H1 (cell line): ENCODE measurements at regions not wholly inside any gene's neighbourhood (a gene's known extent, or its start where the extent isn't known, plus 50 kb on each side); places are given as distances from the start of the nearest gene placed in this dataset.

ENCODE experiments used
- CTCF ChIA-PET: fragments of 300-600 bp; sonication (Branson Sonifier 250); formaldehyde crosslinking; loops from one replicate; lab custom pipeline; 2021; ENCODE audit not compliant: partially characterized antibody; lab: Charles Lee
- POLR2A ChIA-PET: fragments of 300-600 bp; sonication (Branson Sonifier 250); formaldehyde crosslinking; loops from one replicate; lab custom pipeline; 2021; ENCODE audit warnings: inconsistent platforms; ENCODE audit not compliant: partially characterized antibody; lab: Charles Lee
- DNase-seq, 2 experiments: peaks; one replicate each; pipeline versions ENCODE4 v3.0.0 to v3.0.0-alpha.2; 2010 to 2022; ENCODE audit warnings: low spot score in 2 of 2, low read depth in 1 of 2, mixed read lengths in 1 of 2
- FAIRE-seq: peaks from 2 replicates; lab custom pipeline; 2011; peaks lifted over from hg19 to GRCh38; lab: Jason Lieb, UNC
- H2AFZ ChIP-seq: 2 replicates; pipeline ENCODE4 v1.8.1; 2012; ENCODE audit warnings: low read length, inconsistent platforms
- H2AK5ac ChIP-seq: 2 replicates; pipeline ENCODE4 v1.6.1; 2013; ENCODE audit warnings: low read depth, low read length
- H2BK120ac ChIP-seq: replicated peaks from 2 replicates; pipeline ENCODE3; 2013; ENCODE audit warnings: low read depth, low read length, inconsistent platforms
- H2BK12ac ChIP-seq: 2 replicates; pipeline ENCODE4 v1.6.1; 2013; ENCODE audit warnings: low read depth, low read length
- H2BK15ac ChIP-seq: 2 replicates; pipeline ENCODE4 v1.6.1; 2013; ENCODE audit warnings: low read length
- H2BK20ac ChIP-seq: 2 replicates; pipeline ENCODE4 v1.6.1; 2013; ENCODE audit warnings: low read length
- H2BK5ac ChIP-seq: 2 replicates; pipeline ENCODE4 v1.6.1; 2013; ENCODE audit warnings: low read depth, low read length
- H3K14ac ChIP-seq: 2 replicates; pipeline ENCODE4 v1.6.1; 2013; ENCODE audit warnings: inconsistent platforms; ENCODE audit not compliant: insufficient read length
- H3K18ac ChIP-seq: 2 replicates; pipeline ENCODE4 v1.6.1; 2013; ENCODE audit warnings: low read length; ENCODE audit errors: extremely low read depth
- H3K23ac ChIP-seq: 2 replicates; pipeline ENCODE4 v1.6.1; 2013; ENCODE audit warnings: inconsistent platforms; ENCODE audit not compliant: insufficient read length
- H3K23me2 ChIP-seq: 2 replicates; pipeline ENCODE4 v1.6.1; 2013; ENCODE audit warnings: low read depth, low read length
- H3K27ac ChIP-seq: 2 replicates; pipeline ENCODE4 v1.6.1; 2011; ENCODE audit warnings: low read depth, low read length, inconsistent platforms
- H3K27me3 ChIP-seq, 4 experiments: replicated peaks in 1 of 4; 1 replicate in 1 of 4; 2 replicates in 3 of 4; pipeline versions ENCODE4 v1.6.1 to v1.8.1; 2011 to 2013; ENCODE audit warnings: low read length in 3 of 4, mild to moderate bottlenecking in 3 of 4, inconsistent platforms in 2 of 4, mixed read lengths in 2 of 4, moderate library complexity in 1 of 4; ENCODE audit not compliant: control insufficient read depth in 3 of 4, insufficient read depth in 3 of 4; ENCODE audit errors: extremely low read depth in 1 of 4
- H3K36me3 ChIP-seq, 4 experiments: 2 replicates each; pipeline versions ENCODE4 v1.6.1 to v1.8.1; 2011 to 2013; ENCODE audit warnings: mild to moderate bottlenecking in 4 of 4, low read length in 3 of 4, moderate library complexity in 2 of 4, control low read depth in 1 of 4, inconsistent platforms in 1 of 4; ENCODE audit not compliant: insufficient read depth in 4 of 4, control insufficient read depth in 2 of 4
- H3K4ac ChIP-seq: replicated peaks from 2 replicates; pipeline ENCODE3; 2013; ENCODE audit warnings: low read length, low read depth, mixed read lengths, inconsistent platforms; ENCODE audit not compliant: insufficient read length
- H3K4me1 ChIP-seq, 4 experiments: replicated peaks in 1 of 4; 1 replicate in 1 of 4; 2 replicates in 3 of 4; pipeline versions ENCODE4 v1.6.1 to v1.8.1; 2011 to 2013; ENCODE audit warnings: low read length in 3 of 4, inconsistent platforms in 2 of 4, mixed read lengths in 1 of 4; ENCODE audit not compliant: insufficient read depth in 4 of 4, control insufficient read depth in 3 of 4
- H3K4me2 ChIP-seq, 2 experiments: 2 replicates each; pipeline versions ENCODE4 v1.6.1 to v1.8.1; 2011 to 2013; ENCODE audit warnings: low read depth in 2 of 2, low read length in 2 of 2, control low read depth in 1 of 2, inconsistent platforms in 1 of 2, mild to moderate bottlenecking in 1 of 2; ENCODE audit not compliant: insufficient read depth in 1 of 2
- H3K4me3 ChIP-seq, 4 experiments: fragments of 200-600, 300-600 bp in 1 of 4; sonication (generic), shearing (Covaris generic), sonication (Bioruptor Twin) in 1 of 4; 2 replicates each; pipeline versions ENCODE4 v1.5.1 to v1.8.1; 2011 to 2016; ENCODE audit warnings: low read length in 4 of 4, low read depth in 3 of 4, control low read depth in 2 of 4, inconsistent platforms in 2 of 4, mild to moderate bottlenecking in 2 of 4, mixed read lengths in 1 of 4, moderate library complexity in 1 of 4; ENCODE audit not compliant: insufficient read depth in 2 of 4; ENCODE audit errors: extremely low read depth in 1 of 4
- H3K56ac ChIP-seq: replicated peaks from 2 replicates; pipeline ENCODE3; 2013; ENCODE audit warnings: low read depth, mild to moderate bottlenecking, mixed read lengths, low read length, inconsistent platforms; ENCODE audit not compliant: insufficient read length
- H3K79me1 ChIP-seq: 2 replicates; pipeline ENCODE4 v1.6.1; 2013; ENCODE audit warnings: low read depth, low read length, control low read depth
- H3K79me2 ChIP-seq, 2 experiments: 2 replicates each; pipeline versions ENCODE4 v1.6.1 to v1.8.1; 2012 to 2013; ENCODE audit warnings: low read length in 2 of 2, mild to moderate bottlenecking in 2 of 2, inconsistent platforms in 1 of 2; ENCODE audit not compliant: insufficient read depth in 2 of 2, control insufficient read depth in 1 of 2
- H3K9ac ChIP-seq, 4 experiments: replicated peaks in 1 of 4; 1 replicate in 1 of 4; 2 replicates in 3 of 4; pipeline versions ENCODE4 v1.6.1 to v1.8.1; 2011 to 2013; ENCODE audit warnings: low read depth in 3 of 4, low read length in 3 of 4, control low read depth in 2 of 4, mild to moderate bottlenecking in 2 of 4, moderate library complexity in 2 of 4, inconsistent platforms in 1 of 4; ENCODE audit errors: extremely low read depth in 1 of 4
- H3K9me3 ChIP-seq, 2 experiments: 2 replicates each; pipeline versions ENCODE4 v1.6.1 to v1.8.1; 2012 to 2013; ENCODE audit warnings: mild to moderate bottlenecking in 2 of 2, moderate library complexity in 2 of 2, control low read depth in 1 of 2, inconsistent platforms in 1 of 2, low read depth in 1 of 2, low read length in 1 of 2, mixed read lengths in 1 of 2; ENCODE audit not compliant: insufficient read depth in 2 of 2
- H4K20me1 ChIP-seq, 2 experiments: replicated peaks in 1 of 2; 2 replicates each; pipeline versions ENCODE3 to v1.8.1; 2011 to 2013; ENCODE audit warnings: inconsistent platforms in 2 of 2, low read length in 2 of 2, mild to moderate bottlenecking in 1 of 2; ENCODE audit not compliant: insufficient read depth in 2 of 2, control insufficient read depth in 1 of 2
- H4K5ac ChIP-seq: 2 replicates; pipeline ENCODE4 v1.6.1; 2013; ENCODE audit warnings: low read length, low read depth, mixed read lengths, inconsistent platforms; ENCODE audit not compliant: insufficient read length
- H4K8ac ChIP-seq: 2 replicates; pipeline ENCODE4 v1.8.0; 2013; ENCODE audit warnings: mild to moderate bottlenecking, moderate library complexity, low read length, inconsistent platforms; ENCODE audit not compliant: insufficient read depth; ENCODE audit errors: extremely low read depth
- H4K91ac ChIP-seq: replicated peaks from 2 replicates; pipeline ENCODE3; 2013; ENCODE audit warnings: low read length, mixed read lengths, inconsistent platforms; ENCODE audit not compliant: insufficient read length
- RAD21 ChIP-seq, 2 experiments: IDR thresholded peaks in 1 of 2; conservative IDR thresholded peaks in 1 of 2; 2 replicates each; pipeline ENCODE4 v1.6.1; 2011; ENCODE audit warnings: low read depth in 2 of 2, low read length in 2 of 2, improper control_type of control experiment in 1 of 2, inconsistent platforms in 1 of 2, mild to moderate bottlenecking in 1 of 2, moderate library complexity in 1 of 2
- SRF ChIP-seq: IDR thresholded peaks from 2 replicates; pipeline ENCODE4 v1.6.1; 2011; ENCODE audit warnings: mild to moderate bottlenecking, low read depth, low read length, moderate library complexity
- WGBS, 2 experiments: shearing (Covaris generic) in 1 of 2; methylation state at CpG; one replicate each; pipeline versions ENCODE4 v1.1.6 to v1.1.7; 2013 to 2015; ENCODE audit warnings: low lambda C conversion rate in 2 of 2, mixed read lengths in 2 of 2, inconsistent platforms in 1 of 2, low coverage in 1 of 2, missing lambda C conversion rate in 1 of 2; ENCODE audit not compliant: insufficient replicate concordance in 2 of 2, insufficient coverage in 1 of 2, insufficient read length in 1 of 2; ENCODE audit errors: extremely low coverage in 1 of 2, missing lambda C conversion rate in 1 of 2; 5-methylcytosine and 5-hydroxymethylcytosine counted together

DNA sequence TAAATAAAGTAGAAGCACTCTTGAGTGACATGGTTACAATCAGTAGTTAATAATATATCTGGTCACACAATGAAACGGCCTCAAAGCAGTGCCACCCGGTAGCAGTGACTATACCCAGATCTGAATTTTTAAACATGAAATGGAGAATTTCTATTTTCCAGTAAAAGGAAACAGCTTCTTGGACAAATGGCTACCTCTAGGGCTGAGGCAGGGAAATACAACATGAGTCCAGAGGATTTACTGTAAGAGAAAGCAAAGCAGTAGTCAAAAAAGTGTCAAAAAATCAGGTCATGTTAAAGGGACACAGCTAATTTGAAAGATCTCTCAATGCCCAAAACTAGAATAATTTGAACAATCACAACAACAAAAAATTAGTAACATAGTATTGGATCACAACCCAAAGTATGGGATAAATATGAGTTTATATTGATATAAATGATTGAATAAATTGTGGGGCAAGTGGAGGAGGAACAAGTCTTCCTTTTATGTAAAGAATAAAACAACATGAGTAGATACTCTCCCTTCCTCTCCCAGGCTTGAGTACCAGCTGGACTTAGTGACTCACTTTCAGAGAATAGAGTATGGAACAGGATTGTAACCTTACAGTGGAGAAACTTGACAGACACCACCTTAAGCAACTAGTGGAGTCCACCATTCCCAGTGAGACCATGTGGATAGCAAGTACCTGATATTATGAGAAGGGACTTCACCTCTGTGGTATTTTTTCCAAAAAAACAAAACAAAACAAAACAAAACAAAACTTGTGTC lies 180.8 kb downstream of the MBD2 start:
- Histone ChIP-seq H3K23ac (no peak overlapping the region), H3K4me2 (no peak overlapping the region), H4K91ac (no peak overlapping the region), H3K4ac (no peak overlapping the region), H3K9ac (no peak overlapping the region), H4K5ac (no peak overlapping the region), H3K9me3 (no peaks in the 10 kb centered on the region), H2AFZ (no peak overlapping the region), H3K27ac (no peak overlapping the region), H2AK5ac (no peak overlapping the region), H3K36me3 (no peaks in the 10 kb centered on the region), H4K8ac (no peak overlapping the region), H4K20me1 (no peaks in the 10 kb centered on the region), H2BK15ac (no peak overlapping the region), H3K79me2 (no peaks in the 10 kb centered on the region), H3K4me3 (no peak overlapping the region), H3K4me1 (no peaks in the 10 kb centered on the region), H3K23me2 (no peaks in the 10 kb centered on the region), H3K27me3 (peaks cover 0 to 1% (median 0%) of the 10 kb centered on the region in 4 experiments; a peak in 1 of 7 replicates), H3K18ac (no peak overlapping the region), H2BK120ac (no peak overlapping the region), H2BK20ac (no peak overlapping the region), H3K14ac (no peak overlapping the region), H3K56ac (no peak overlapping the region), H2BK5ac (no peak overlapping the region), H3K79me1 (no peaks in the 10 kb centered on the region), H2BK12ac (no peak overlapping the region)
- TF ChIP-seq SRF, result no peak
- TF ChIP-seq RAD21 (IDR thresholded peaks at IDR 0.05 in 1 of 2, conservative IDR thresholded peaks at IDR 0.05 in 1 of 2; ENCODE audit: low read depth in 2 of 2, low read length in 2 of 2), result peak; percentile 20 to 24; a peak in 2 of 4 replicates
- DNase-seq, result no peak
- CTCF ChIA-PET, result interaction anchor here (0.8 to 1.0 kb wide), 3 partner anchors 9 to 124 kb away, joined by 3 to 4 read pairs (median 4); no protein-coding TSS in a partner anchor
- FAIRE-seq, result no peak
- 92% methylated on average over 2 of the region's 2 CpGs; no CpG with 5 or more reads in 1 of the 2 experiments for WGBS, 2 experiments
- POLR2A ChIA-PET, result no interaction called here
